H1 (cell line): ENCODE measurements at regions not wholly inside any gene's neighbourhood (a gene's known extent, or its start where the extent isn't known, plus 50 kb on each side); places are given as distances from the start of the nearest gene placed in this dataset.

Experiments used
- SIN3A ChIP-seq, 2 experiments: IDR thresholded peaks in 1 of 2; conservative IDR thresholded peaks in 1 of 2; 2 replicates each; pipeline ENCODE4 v1.6.1; 2011 to 2012; ENCODE audit warnings: low read length in 2 of 2, improper control_type of control experiment in 1 of 2, low read depth in 1 of 2, mild to moderate bottlenecking in 1 of 2

DNA sequence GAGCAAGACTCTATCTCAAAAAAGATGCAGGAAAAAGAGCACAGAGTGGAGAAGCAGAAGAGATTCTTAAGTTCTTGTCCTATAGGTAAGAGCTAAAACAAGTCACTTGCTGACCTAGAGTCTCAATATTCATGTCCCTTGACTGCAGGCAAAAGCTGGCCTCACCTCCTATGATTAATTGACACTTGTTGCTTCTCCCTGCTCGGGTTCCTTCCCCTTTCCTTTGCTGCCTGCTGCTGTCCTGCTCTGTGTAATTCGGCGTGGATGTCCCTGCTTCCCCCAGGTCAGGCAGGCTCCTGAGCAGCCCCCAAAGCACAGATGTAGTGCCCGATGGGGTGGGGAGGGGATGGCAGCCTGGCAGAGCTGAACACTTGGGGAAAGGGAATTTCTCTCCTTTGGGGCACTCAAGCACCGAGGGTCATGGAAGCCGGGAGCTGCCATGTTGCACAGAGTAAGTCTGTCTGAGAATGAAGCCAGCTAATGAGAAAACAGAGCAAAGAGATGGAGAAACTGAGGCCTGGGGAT lies 60.8 kb upstream of the NUP50 start (continued):
- no peak for TF ChIP-seq SIN3A (conservative IDR thresholded peaks at IDR 0.05 in 1 of 2, IDR thresholded peaks at IDR 0.05 in 1 of 2; ENCODE audit: low read depth in 1 of 2, low read length in 2 of 2)
